ENCODE measurements at regions not wholly inside any gene's neighbourhood (a gene's known extent, or its start where the extent isn't known, plus 50 kb on each side); places are given as distances from the start of the nearest gene placed in this dataset.
"Not testable (repeated sequence)": the region's sequence is repeated elsewhere in the genome, so short reads cannot be mapped to it uniquely, and the experiment has no call there.

DNA sequence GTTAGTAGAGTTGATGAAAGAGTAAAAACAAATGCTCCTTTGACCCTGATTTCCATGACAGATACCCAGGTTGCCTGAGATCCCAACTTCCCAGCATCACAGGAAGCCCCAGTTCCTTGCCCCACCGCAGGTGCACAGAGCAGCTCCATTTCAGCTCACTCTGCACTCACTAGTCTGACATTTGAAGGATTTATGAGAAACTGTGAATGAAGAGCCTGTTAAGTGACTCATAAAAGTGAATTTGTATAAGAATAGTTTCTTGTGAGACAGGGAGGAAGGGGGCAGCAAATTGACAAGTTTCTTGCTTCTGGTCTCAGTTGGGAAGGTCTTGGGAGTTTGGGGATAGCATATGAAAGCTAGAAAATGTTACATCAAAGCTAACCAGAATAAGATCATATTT is 248.7 kb upstream of the ATP5MC3 start:
- DNase-seq = no peak
- ChIA-PET CTCF (no interaction called here), POLR2A (no interaction called here)
- Mint-ChIP-seq H3K9me3 (no peaks in the 10 kb centered on the region), H3K4me3 (no peak overlapping the region), H3K27me3 (peaks cover 5% of the 10 kb centered on the region), H3K4me1 (no peaks in the 10 kb centered on the region), H3K36me3 (ENCODE audit: low read depth) (no peaks in the 10 kb centered on the region), H3K27ac (no peak overlapping the region)

DNA sequence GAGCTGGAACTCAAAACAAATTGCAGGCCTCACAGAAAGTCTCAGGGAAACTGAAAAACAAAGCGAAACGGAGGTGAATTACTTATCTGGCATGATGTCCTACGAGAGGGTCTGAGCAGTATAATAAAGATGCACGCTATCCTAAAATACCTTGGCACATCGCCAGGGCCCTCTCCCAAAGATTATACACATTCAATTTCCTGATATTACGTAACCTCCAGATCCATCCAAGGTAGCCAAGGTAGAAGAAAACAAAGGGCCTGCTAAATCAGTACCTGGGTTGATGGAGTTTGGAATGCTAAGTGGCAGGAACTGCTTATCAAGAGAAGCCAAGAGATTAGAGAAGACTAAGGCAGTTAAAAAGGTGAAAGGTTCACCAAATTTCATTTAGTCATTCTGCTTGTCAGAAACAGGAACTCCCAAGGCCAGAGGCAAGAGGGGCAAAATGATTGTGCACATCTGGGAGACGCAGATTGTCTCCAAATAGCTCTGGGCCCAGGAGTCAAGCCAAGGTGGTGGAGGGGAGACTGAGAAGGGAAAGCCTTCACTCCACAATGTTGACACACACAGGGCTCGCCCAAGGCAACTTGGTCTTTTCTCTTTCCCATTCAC is 236.8 kb upstream of the ATP5MC3 start:
- H3K27ac Mint-ChIP-seq = no peak overlapping the region
- H3K9me3 Mint-ChIP-seq = no peaks in the 10 kb centered on the region
- no peak overlapping the region for H3K4me3 Mint-ChIP-seq
- CTCF ChIA-PET = no interaction called here
- peaks cover 3% of the 10 kb centered on the region for H3K27me3 Mint-ChIP-seq
- H3K36me3 Mint-ChIP-seq (ENCODE audit: low read depth) = no peaks in the 10 kb centered on the region
- H3K4me1 Mint-ChIP-seq = no peaks in the 10 kb centered on the region
- POLR2A ChIA-PET = no interaction called here
- no peak for DNase-seq

DNA sequence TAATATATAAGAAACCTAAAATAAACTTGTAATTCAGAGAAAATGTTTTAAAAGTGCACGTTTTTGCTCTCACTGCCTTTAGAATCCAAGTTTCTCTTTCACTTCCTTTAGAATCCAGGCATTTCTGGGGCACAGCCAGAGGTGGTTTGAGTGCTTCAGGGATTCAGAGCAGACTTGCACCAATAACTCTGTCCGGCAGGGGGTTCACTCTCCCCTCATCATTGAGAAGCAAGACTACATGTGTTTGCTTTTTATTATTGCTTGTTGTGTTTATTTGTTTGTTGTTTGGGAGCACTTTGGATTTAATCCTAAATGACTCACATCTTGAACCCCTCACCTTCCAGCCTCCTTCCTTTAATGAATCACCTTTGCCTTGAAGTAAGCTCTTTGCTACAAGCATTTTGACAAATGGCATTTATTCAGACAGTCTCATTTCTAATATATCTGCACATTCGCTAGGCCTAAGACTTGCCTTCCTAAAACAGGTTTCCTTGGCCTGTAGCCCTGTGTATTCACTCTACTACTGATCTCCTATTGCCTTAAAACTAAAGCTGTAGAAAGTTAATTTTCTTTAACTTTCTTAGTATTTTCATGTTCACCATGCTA is 233.5 kb upstream of the ATP5MC3 start:
- Mint-ChIP-seq H3K4me1 (no peaks in the 10 kb centered on the region), H3K27ac (no peak overlapping the region), H3K27me3 (peaks cover 5% of the 10 kb centered on the region), H3K9me3 (no peaks in the 10 kb centered on the region), H3K4me3 (no peak overlapping the region), H3K36me3 (ENCODE audit: low read depth) (no peaks in the 10 kb centered on the region)
- POLR2A ChIA-PET = no interaction called here
- DNase-seq = no peak
- CTCF ChIA-PET = interaction anchor here (0.9 kb wide), 1 partner anchor 682 kb away, joined by 3 read pairs; no protein-coding TSS in a partner anchor

DNA sequence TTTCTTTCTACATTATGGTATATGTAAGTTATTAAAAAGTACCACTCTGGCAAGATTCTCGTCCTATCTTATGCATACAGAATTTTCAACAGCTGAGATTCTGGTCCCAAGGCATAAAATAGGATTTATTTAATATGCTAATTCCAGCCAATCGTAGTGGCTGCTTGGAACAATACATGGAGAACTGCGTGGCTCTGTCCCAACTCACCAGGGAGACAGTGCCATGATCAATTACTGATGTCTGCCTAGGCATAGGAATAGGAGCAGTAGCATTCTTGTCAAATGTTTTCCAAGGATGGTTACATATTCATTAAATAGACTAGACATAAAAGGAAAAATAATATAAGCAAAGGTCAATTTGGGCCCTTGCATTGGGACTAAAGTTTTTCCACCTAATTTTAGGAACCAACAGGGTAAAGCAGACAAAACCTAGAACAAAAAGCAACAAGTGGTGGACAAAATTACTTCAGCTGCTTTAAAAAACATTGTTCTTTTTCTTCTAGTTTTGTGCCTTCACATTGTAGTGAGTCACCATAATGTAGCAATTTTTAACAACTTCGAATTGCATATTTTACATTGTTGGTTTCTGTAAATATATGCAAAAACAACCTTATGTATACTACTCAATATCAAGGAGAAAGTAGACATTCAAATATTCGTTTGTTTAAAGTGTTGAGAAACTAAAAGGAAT is 232.8 kb upstream of the ATP5MC3 start:
- Mint-ChIP-seq H3K4me3 (no peak overlapping the region), H3K36me3 (ENCODE audit: low read depth) (no peaks in the 10 kb centered on the region), H3K27me3 (peaks cover 5% of the 10 kb centered on the region), H3K4me1 (no peaks in the 10 kb centered on the region), H3K9me3 (no peaks in the 10 kb centered on the region), H3K27ac (no peak overlapping the region)
- CTCF ChIA-PET = no interaction called here
- POLR2A ChIA-PET = no interaction called here
- no peak for DNase-seq

DNA sequence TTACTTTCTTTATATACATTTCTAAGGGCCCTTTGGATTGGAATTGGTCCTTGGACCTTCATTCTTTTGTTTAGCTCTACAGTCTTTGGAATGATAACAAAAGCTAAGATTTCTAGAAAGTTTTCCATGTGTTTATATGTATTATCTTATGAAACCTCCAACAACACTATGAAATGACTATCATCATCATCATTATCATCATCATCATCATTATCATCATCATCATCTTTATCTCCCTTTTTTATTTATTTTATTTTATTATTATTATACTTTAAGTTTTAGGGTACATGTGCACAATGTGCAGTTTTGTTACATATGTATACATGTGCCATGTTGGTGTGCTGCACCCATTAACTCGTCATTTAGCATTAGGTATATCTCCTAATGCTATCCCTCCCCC is 229.4 kb upstream of the ATP5MC3 start:
- CTCF ChIA-PET; H3K36me3 Mint-ChIP-seq (ENCODE audit: low read depth); DNase-seq; POLR2A ChIA-PET; H3K27me3 Mint-ChIP-seq; H3K9me3 Mint-ChIP-seq; H3K4me1 Mint-ChIP-seq; H3K4me3 Mint-ChIP-seq; H3K27ac Mint-ChIP-seq: not testable (repeated sequence)

DNA sequence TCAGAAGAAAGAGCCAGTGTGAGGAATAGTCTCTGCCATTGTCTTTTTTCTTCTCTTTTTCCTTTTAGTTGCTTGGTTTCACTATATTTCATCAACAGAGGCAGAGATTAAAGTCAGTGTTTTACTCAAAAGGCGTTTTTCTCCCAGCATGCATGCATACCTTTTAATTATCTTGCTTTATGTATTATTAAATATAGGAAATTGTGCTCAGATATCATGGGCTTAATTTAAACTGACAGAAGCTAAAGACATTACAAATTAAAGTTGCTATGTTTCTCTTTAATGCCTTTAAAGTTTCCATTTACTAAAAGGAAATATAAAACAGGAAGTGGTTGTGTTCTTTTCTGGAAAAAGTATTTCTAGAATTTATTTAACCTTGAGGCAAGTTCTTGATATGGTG is 223.3 kb upstream of the ATP5MC3 start:
- H3K27ac Mint-ChIP-seq = no peak overlapping the region
- H3K4me1 Mint-ChIP-seq = peaks cover 5% of the 10 kb centered on the region
- H3K27me3 Mint-ChIP-seq = peaks cover 10% of the 10 kb centered on the region
- DNase-seq = no peak
- ChIA-PET POLR2A (no interaction called here), CTCF (no interaction called here)
- no peaks in the 10 kb centered on the region for H3K9me3 Mint-ChIP-seq
- H3K4me3 Mint-ChIP-seq = no peak overlapping the region
- H3K36me3 Mint-ChIP-seq (ENCODE audit: low read depth) = no peaks in the 10 kb centered on the region

DNA sequence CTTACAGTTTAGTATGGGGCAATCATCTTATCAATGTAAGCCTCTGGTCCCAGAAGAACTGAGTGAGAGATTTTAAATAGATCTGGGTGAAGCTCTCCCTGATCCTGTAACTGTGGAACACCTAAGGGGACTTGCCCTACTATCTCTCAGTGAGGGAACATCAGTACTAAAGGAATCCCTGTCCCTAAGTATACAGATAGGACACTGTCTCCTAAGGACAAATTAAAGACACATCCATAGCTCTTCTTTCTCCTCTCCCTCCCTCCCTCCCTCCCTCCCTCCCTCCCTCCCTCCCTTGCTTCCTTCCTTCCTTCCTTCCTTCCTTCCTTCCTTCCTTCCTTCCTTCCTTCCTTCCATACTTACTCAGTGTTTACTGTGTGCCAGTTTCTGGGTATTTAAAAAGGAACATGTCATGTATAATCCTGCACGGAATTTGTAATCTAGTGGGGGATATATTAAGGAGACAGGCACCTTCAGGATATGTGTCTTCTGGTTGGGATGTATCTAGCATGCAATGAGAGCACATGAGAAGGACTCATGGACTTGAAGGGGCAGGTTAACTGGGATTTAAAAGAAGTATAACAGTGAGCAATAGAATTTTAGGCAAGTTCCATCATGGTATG is 222.2 kb upstream of the ATP5MC3 start:
- Mint-ChIP-seq H3K4me3 (no peak overlapping the region), H3K4me1 (peaks cover 5% of the 10 kb centered on the region), H3K9me3 (no peaks in the 10 kb centered on the region), H3K36me3 (ENCODE audit: low read depth) (no peaks in the 10 kb centered on the region), H3K27ac (no peak overlapping the region), H3K27me3 (peaks cover 14% of the 10 kb centered on the region)
- DNase-seq = no peak
- CTCF ChIA-PET = no interaction called here
- POLR2A ChIA-PET = no interaction called here

DNA sequence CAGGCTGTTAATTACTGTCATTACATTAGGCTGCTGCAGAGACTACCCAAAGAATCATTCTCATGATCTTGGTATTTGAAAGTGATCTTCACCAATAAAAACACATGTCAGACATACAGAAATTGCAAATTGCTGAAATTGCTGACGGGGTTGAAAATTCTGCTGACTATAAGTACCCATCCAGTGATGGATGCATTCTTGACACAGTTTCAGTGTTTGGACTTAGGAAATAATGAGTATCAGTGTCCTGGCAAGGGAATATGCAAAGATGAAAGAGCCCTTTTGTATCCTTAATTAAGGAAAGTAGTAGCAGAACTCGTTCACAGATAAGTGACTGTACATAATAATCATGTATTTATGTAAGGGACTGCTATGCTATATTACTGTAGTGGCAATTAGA is 221.1 kb upstream of the ATP5MC3 start:
- no peak overlapping the region for H3K27ac Mint-ChIP-seq
- POLR2A ChIA-PET = no interaction called here
- no peak overlapping the region for H3K4me3 Mint-ChIP-seq
- no peaks in the 10 kb centered on the region for H3K36me3 Mint-ChIP-seq (ENCODE audit: low read depth)
- H3K9me3 Mint-ChIP-seq = no peaks in the 10 kb centered on the region
- peaks cover 5% of the 10 kb centered on the region for H3K4me1 Mint-ChIP-seq
- CTCF ChIA-PET = no interaction called here
- DNase-seq = no peak
- H3K27me3 Mint-ChIP-seq = peaks cover 14% of the 10 kb centered on the region

DNA sequence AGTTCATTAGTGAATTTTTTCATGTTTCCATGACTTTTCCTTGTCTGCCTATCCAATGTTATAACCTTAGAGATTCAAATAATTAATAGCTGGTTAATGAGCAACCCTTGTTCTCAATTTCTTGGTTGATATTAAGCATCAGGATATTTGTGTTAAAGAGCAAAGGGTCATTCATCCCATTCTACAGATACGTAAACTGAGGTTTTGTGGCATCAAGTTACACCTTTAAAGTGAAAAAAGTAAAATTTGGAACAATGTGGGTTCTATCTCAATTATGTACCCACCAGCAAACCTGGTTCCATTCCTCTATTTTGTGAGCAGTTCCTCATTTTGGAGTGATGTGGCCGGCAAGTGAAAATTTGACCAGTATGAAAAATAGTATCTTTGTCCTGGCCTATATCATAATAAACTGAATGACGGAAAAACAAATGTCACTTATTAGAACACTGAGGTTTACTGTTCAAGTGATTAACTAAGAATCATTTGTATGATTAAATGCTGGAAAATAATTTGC is 220.5 kb upstream of the ATP5MC3 start:
- Mint-ChIP-seq H3K4me3 (no peak overlapping the region), H3K9me3 (no peaks in the 10 kb centered on the region), H3K27ac (no peak overlapping the region), H3K27me3 (peaks cover 12% of the 10 kb centered on the region), H3K4me1 (peaks cover 5% of the 10 kb centered on the region), H3K36me3 (ENCODE audit: low read depth) (no peaks in the 10 kb centered on the region)
- CTCF ChIA-PET = no interaction called here
- POLR2A ChIA-PET = no interaction called here
- DNase-seq = no peak

DNA sequence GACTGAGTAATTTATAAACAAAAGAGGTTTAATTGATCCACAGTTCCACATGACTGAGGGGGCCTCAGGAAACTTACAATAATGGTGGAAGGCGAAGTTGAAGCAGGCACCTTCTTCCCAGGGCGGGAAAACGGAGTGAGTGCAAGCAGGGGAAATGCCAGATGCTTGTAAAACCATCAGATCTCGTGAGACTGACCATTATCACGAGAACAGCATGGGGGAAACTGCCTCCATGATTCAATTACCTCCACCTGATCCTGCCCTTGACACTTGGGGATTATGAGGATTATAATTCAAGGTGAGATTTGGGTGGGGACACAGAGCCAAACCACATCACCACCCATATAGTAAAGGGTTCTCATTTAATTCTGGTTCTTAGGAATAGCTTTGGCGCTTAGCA is 219.5 kb upstream of the ATP5MC3 start:
- H3K27ac Mint-ChIP-seq = no peak overlapping the region
- H3K4me1 Mint-ChIP-seq = peaks cover 5% of the 10 kb centered on the region
- POLR2A ChIA-PET = no interaction called here
- CTCF ChIA-PET = interaction anchor here (1.0 kb wide), 1 partner anchor 12 kb away, joined by 3 read pairs; no protein-coding TSS in a partner anchor
- no peaks in the 10 kb centered on the region for H3K36me3 Mint-ChIP-seq (ENCODE audit: low read depth)
- H3K27me3 Mint-ChIP-seq = peaks cover 15% of the 10 kb centered on the region
- no peak overlapping the region for H3K4me3 Mint-ChIP-seq
- no peaks in the 10 kb centered on the region for H3K9me3 Mint-ChIP-seq
- DNase-seq = no peak

DNA sequence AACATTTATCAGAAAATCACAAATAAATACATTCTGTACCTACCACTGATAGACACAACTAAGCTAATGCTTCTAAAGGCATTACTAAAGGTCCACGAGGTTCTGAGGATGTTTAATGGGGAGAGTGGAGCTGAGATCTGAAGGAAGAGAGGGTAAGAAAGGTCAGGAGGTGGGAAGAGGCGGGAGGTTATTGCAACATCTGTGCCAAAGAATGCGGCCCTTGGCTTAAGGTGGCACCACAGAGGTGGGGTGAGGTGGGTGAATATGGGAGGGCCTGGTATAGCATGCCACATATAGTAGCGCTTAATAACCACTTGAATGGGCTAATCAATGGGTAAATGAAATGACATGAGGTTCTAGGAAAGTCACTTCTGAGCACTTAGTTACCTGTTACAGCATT is 217.8 kb upstream of the ATP5MC3 start:
- H3K4me3 Mint-ChIP-seq = no peak overlapping the region
- H3K9me3 Mint-ChIP-seq = no peaks in the 10 kb centered on the region
- DNase-seq = no peak
- ChIA-PET POLR2A (no interaction called here), CTCF (no interaction called here)
- H3K27ac Mint-ChIP-seq = no peak overlapping the region
- H3K27me3 Mint-ChIP-seq = peaks cover 14% of the 10 kb centered on the region
- no peaks in the 10 kb centered on the region for H3K36me3 Mint-ChIP-seq (ENCODE audit: low read depth)
- peaks cover 1% of the 10 kb centered on the region for H3K4me1 Mint-ChIP-seq

DNA sequence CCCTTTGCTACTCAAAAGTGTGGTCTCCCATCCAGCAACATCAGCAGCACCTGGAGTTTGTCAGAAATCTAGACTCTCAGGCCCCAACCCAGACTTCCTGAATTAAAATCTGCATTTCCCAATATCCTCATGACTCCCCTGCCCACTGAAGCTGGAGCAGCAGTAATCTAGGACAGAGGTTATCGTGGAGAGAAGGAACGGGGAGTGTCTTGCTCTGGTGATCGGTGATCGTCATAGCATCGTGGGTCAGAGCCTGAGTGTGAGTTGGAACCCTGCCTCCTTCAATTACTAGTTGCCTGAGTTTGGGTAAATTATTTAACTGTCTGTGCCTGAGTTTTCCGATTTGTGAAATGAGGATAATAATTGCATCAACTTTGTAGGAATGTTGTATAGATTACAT is 217.3 kb upstream of the ATP5MC3 start:
- ChIA-PET CTCF (no interaction called here), POLR2A (no interaction called here)
- H3K27ac Mint-ChIP-seq = no peak overlapping the region
- peaks cover 10% of the 10 kb centered on the region for H3K27me3 Mint-ChIP-seq
- H3K36me3 Mint-ChIP-seq (ENCODE audit: low read depth) = no peaks in the 10 kb centered on the region
- no peaks in the 10 kb centered on the region for H3K4me1 Mint-ChIP-seq
- H3K4me3 Mint-ChIP-seq = no peak overlapping the region
- no peaks in the 10 kb centered on the region for H3K9me3 Mint-ChIP-seq
- DNase-seq = no peak

DNA sequence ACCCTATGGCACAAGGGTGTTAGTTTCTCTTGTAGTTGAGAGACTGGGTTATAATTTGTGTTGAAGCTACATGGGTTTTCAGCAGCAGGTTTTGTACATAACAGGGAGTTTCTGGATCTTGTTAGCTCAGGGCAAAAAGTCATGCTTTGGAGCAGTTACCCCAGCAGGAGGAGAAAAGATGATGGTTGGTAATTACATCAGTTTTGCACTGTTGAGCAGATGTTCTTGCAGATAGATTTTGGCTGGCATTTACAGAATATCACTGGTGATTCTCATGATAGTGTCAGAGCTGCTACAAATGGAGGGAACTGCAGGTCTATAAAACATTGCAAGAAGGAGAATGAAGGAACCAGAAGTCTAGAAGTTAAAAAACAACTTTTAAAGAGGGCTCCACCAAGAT is 215.2 kb upstream of the ATP5MC3 start:
- no peak overlapping the region for H3K4me3 Mint-ChIP-seq
- no peaks in the 10 kb centered on the region for H3K4me1 Mint-ChIP-seq
- POLR2A ChIA-PET = no interaction called here
- CTCF ChIA-PET = no interaction called here
- H3K36me3 Mint-ChIP-seq (ENCODE audit: low read depth) = no peaks in the 10 kb centered on the region
- DNase-seq = no peak
- peaks cover 10% of the 10 kb centered on the region for H3K27me3 Mint-ChIP-seq
- no peak overlapping the region for H3K27ac Mint-ChIP-seq
- no peaks in the 10 kb centered on the region for H3K9me3 Mint-ChIP-seq

DNA sequence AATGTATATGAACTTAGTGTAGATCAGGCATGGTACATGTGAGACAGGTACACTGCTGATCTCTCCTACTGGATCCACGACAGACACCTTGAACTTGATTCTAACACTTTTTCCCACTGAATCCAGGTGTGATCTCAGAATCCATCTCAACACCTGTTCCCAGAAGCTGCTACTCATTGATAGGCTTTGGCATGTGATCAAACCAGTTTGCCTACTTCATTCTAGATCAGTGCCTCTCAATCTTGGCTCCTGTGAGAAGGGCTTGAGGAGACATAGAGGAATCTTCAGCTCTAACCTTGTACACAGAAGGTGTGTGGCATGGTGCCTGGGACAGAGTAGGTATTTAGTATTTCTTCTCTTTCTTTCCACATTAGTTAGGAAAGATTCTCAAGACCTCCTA is 212.3 kb upstream of the ATP5MC3 start:
- DNase-seq = no peak
- Mint-ChIP-seq H3K4me1 (no peaks in the 10 kb centered on the region), H3K4me3 (no peak overlapping the region), H3K27me3 (peaks cover 7% of the 10 kb centered on the region), H3K36me3 (ENCODE audit: low read depth) (no peaks in the 10 kb centered on the region), H3K9me3 (no peaks in the 10 kb centered on the region), H3K27ac (no peak overlapping the region)
- POLR2A ChIA-PET = no interaction called here
- CTCF ChIA-PET = no interaction called here

All from activated CD4-positive, alpha-beta memory T cell treated with anti-CD3 and anti-CD28 coated beads, Interleukin-2, amount 10 ng/mL, durations not matched to agents 7 days and 5 days (primary cell).